Suprapubic skin (tissue), 4 donors: ENCODE measurements at regions not wholly inside any gene's neighbourhood (a gene's known extent, or its start where the extent isn't known, plus 50 kb on each side); places are given as distances from the start of the nearest gene placed in this dataset.

ENCODE experiments used
- DNase-seq, 2 donors: peaks; one replicate each; pipeline ENCODE4 v3.0.0-alpha.2; 2019; ENCODE audit warnings: low spot score in 2 of 2
- H3K27ac ChIP-seq: fragments of 200-600 bp; sonication (generic); one replicate; pipeline ENCODE4 v1.5.1; 2019
- H3K27me3 ChIP-seq: fragments of 200-600 bp; sonication (generic); one replicate; pipeline ENCODE4 v1.5.1; 2019
- H3K36me3 ChIP-seq: fragments of 200-600 bp; sonication (generic); one replicate; pipeline ENCODE4 v1.5.1; 2019
- H3K4me1 ChIP-seq: fragments of 200-600 bp; sonication (generic); one replicate; pipeline ENCODE4 v1.5.1; 2019
- H3K4me3 ChIP-seq: fragments of 200-600 bp; sonication (generic); one replicate; pipeline ENCODE4 v1.5.1; 2019; ENCODE audit warnings: mild to moderate bottlenecking
- H3K9me3 ChIP-seq: fragments of 200-600 bp; sonication (generic); one replicate; pipeline ENCODE4 v1.5.1; 2019
- POLR2A ChIP-seq, 2 donors: fragments of 450-650 bp; IDR thresholded peaks; one replicate each; pipeline ENCODE4 v1.6.1; 2017; ENCODE audit warnings: antibody characterized with exemption in 2 of 2, mild to moderate bottlenecking in 2 of 2, moderate library complexity in 2 of 2
- POLR2AphosphoS5 ChIP-seq, 3 donors: sonication (generic); formaldehyde crosslinking; IDR thresholded peaks; one replicate each; pipeline ENCODE4 v1.6.1; 2017; ENCODE audit warnings: antibody characterized with exemption in 3 of 3
- WGBS: methylation state at CpG from one replicate; pipeline ENCODE4 v1.1.5; 2018; 5-methylcytosine and 5-hydroxymethylcytosine counted together

DNA sequence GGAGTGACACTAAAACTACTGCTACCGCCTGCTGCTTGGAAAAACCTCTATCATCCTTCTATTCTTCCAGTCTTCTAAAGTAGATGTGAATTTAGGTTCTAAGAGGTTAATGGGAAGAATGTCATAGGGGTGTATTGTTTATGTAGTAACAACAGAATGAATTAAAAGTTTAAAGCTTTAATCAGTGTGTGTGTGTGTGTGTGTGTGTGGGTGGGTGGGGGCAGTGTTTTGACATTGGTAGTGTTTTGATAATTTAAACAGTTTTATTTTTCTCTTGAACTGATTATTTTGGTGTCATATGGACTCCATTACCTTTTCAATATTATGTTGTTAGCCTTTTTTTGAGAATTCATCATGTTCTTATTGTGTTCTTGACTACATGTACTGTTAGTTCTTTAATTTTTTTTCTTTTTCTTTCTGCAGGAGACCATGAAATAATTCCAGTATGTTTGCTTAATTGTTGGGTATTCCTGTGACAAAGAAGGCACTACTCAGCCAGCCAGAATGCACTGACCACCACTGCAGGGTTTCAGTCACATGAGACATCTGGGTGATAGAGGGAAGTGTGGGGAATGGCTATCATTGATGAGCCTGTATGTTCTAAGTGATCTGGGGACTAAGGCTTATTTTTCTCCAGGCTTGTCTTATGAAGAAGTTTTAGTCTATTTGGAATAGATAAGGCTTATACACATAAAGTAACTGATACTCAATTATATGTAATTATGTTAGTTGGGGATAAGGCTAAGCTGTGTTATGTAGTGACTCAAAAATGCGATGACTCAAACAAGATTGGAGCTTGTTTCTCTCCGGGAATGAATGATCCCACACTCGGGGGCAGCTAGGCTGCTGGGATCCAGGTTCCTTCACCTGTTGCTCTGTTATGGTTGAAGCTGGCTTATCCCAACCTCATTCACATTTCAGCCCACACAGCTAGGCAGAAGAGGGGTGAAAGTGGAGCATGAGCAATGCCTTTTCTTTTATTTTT is 50.2 kb upstream of the ACTBL2 start:
- Histone ChIP-seq H3K4me1 (peaks cover 1% of the 10 kb centered on the region), H3K36me3 (no peaks in the 10 kb centered on the region), H3K9me3 (no peaks in the 10 kb centered on the region), H3K27me3 (no peaks in the 10 kb centered on the region), H3K27ac (no peak overlapping the region), H3K4me3 (no peak overlapping the region)
- TF ChIP-seq POLR2AphosphoS5 (IDR thresholded peaks at IDR 0.05) (no peak), POLR2A (IDR thresholded peaks at IDR 0.05) (no peak)
- WGBS: 67% methylated on average over 4 of the region's 4 CpGs
- no peak for DNase-seq
